OCI-LY1 (cell line): ENCODE measurements at regions not wholly inside any gene's neighbourhood (a gene's known extent, or its start where the extent isn't known, plus 50 kb on each side); places are given as distances from the start of the nearest gene placed in this dataset.

ENCODE experiments used
- H2AFZ ChIP-seq: fragments of 200-600 bp; sonication (generic), shearing (Covaris generic); 2 replicates; pipeline ENCODE4 v1.6.0; 2014; ENCODE audit warnings: antibody characterized with exemption, mild to moderate bottlenecking, low read length
- H3F3A ChIP-seq: fragments of 200-600 bp; sonication (generic), shearing (Covaris generic); 2 replicates; pipeline ENCODE4 v1.6.0; 2014; ENCODE audit warnings: mild to moderate bottlenecking, antibody characterized with exemption, low read length, moderate library complexity; ENCODE audit not compliant: insufficient read depth
- H3K27ac ChIP-seq: fragments of 200-600 bp; sonication (generic); 2 replicates; pipeline ENCODE4 v1.5.1; 2014; ENCODE audit warnings: low read length, mixed run types, mild to moderate bottlenecking, low read depth; ENCODE audit not compliant: poor library complexity, severe bottlenecking
- H3K27me3 ChIP-seq: fragments of 200-600 bp; sonication (generic); 2 replicates; pipeline ENCODE4 v1.6.0; 2014; ENCODE audit warnings: antibody characterized with exemption, mild to moderate bottlenecking, low read length, moderate library complexity; ENCODE audit not compliant: insufficient read depth
- H3K36me3 ChIP-seq: fragments of 200-600 bp; sonication (generic); 2 replicates; pipeline ENCODE4 v1.6.1; 2014; ENCODE audit warnings: mild to moderate bottlenecking, antibody characterized with exemption, low read length, moderate library complexity, mixed read lengths; ENCODE audit not compliant: insufficient read depth
- H3K4me1 ChIP-seq: fragments of 200-600 bp; sonication (generic); 2 replicates; pipeline ENCODE4 v1.5.1; 2014; ENCODE audit warnings: mild to moderate bottlenecking, low read length, moderate library complexity; ENCODE audit not compliant: insufficient read depth, severe bottlenecking
- H3K4me2 ChIP-seq: fragments of 200-600 bp; sonication (generic), shearing (Covaris generic); 2 replicates; pipeline ENCODE4 v1.6.1; 2014; ENCODE audit warnings: low read length
- H3K4me3 ChIP-seq: fragments of 200-600 bp; sonication (generic); 2 replicates; pipeline ENCODE4 v1.5.1; 2014; ENCODE audit warnings: low read length, low read depth, mild to moderate bottlenecking, mixed read lengths; ENCODE audit not compliant: poor library complexity, severe bottlenecking
- H3K79me2 ChIP-seq: fragments of 200-600 bp; shearing (Covaris generic); 2 replicates; pipeline ENCODE4 v1.6.1; 2016; ENCODE audit warnings: mixed run types, low read length, mixed read lengths; ENCODE audit not compliant: insufficient read depth
- H3K9ac ChIP-seq: fragments of 200-600 bp; sonication (generic), shearing (Covaris generic); 2 replicates; pipeline ENCODE4 v1.6.1; 2014; ENCODE audit warnings: mild to moderate bottlenecking, low read length, mixed read lengths
- H3K9me2 ChIP-seq: fragments of 200-600 bp; sonication (generic), shearing (Covaris generic); 2 replicates; pipeline ENCODE4 v1.6.1; 2014; ENCODE audit warnings: low read depth, mild to moderate bottlenecking, low read length, mixed read lengths
- H3K9me3 ChIP-seq: fragments of 200-600 bp; shearing (Covaris generic); 2 replicates; pipeline ENCODE4 v1.6.1; 2014; ENCODE audit warnings: low read length, mixed read lengths
- H4K20me1 ChIP-seq: fragments of 200-600 bp; sonication (generic), shearing (Covaris generic); 2 replicates; pipeline ENCODE4 v1.6.0; 2016; ENCODE audit warnings: mild to moderate bottlenecking, low read length; ENCODE audit not compliant: insufficient read depth
- EZH2 ChIP-seq: fragments of 200-600 bp; sonication (generic), shearing (Covaris generic); IDR thresholded peaks from 2 replicates; pipeline ENCODE4 v1.8.0; 2017; ENCODE audit warnings: borderline replicate concordance, mixed run types, mild to moderate bottlenecking, antibody characterized with exemption, low read length, moderate library complexity, mixed read lengths
- TF ChIP-seq, protein P1 (sequence below): fragments of 200-600 bp; sonication (generic), shearing (Covaris generic); IDR thresholded peaks from 2 replicates; pipeline ENCODE4 v1.5.1; 2017; ENCODE audit warnings: mild to moderate bottlenecking, antibody characterized with exemption, low read length, moderate library complexity, mixed read lengths

DNA sequence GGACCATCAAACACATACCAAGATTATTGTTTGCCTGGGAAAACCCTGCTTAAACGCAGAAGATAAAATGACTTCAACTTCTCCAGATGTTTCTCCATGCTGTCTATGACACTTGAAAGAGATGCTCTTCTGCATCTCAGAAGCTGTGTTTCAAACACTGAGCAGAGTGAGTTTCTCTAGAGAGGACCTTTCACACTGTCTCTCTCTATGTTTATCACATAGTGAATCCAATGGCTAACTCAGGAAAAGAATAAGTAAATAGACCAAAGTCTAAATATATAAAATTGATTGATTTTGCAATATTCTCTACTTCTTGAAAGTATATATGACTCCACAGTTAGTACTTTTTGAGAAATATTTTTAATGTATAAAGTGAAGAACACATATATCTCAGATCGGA, 325.6 kb upstream of the USP15 start:
- Histone ChIP-seq H4K20me1 (no peaks in the 10 kb centered on the region), H3K27ac (no peak overlapping the region), H3K79me2 (no peaks in the 10 kb centered on the region), H3K4me1 (no peaks in the 10 kb centered on the region), H3K36me3 (no peaks in the 10 kb centered on the region), H3K4me2 (no peak overlapping the region), H2AFZ (no peak overlapping the region), H3K9ac (no peak overlapping the region), H3K4me3 (no peak overlapping the region), H3K27me3 (no peaks in the 10 kb centered on the region), H3K9me3 (no peaks in the 10 kb centered on the region), H3K9me2 (no peaks in the 10 kb centered on the region), H3F3A (no peaks in the 10 kb centered on the region)
- TF ChIP-seq EZH2 = no peak
- TF ChIP-seq, protein P1, sequence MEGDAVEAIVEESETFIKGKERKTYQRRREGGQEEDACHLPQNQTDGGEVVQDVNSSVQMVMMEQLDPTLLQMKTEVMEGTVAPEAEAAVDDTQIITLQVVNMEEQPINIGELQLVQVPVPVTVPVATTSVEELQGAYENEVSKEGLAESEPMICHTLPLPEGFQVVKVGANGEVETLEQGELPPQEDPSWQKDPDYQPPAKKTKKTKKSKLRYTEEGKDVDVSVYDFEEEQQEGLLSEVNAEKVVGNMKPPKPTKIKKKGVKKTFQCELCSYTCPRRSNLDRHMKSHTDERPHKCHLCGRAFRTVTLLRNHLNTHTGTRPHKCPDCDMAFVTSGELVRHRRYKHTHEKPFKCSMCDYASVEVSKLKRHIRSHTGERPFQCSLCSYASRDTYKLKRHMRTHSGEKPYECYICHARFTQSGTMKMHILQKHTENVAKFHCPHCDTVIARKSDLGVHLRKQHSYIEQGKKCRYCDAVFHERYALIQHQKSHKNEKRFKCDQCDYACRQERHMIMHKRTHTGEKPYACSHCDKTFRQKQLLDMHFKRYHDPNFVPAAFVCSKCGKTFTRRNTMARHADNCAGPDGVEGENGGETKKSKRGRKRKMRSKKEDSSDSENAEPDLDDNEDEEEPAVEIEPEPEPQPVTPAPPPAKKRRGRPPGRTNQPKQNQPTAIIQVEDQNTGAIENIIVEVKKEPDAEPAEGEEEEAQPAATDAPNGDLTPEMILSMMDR = no peak

DNA sequence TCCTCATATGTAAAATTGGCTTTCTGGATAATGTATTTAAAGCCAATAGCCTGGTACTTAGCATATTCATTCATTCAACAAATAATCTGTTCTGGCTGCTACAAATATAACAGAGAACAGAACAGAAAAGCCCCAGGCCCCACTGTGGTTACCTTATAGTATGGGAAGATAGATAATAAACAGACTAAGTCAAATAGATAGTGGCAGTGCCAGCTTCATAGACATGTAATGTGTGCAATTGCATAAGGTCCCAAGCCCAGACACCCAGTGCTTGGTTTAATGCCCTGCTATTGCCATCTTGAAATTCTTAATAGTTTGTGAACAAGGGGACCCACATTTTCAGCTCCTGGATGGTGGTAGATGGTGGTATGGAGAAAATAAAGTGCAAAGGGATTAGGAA, 320.2 kb upstream of the USP15 start:
- Histone ChIP-seq H3K4me3 (no peak overlapping the region), H3K79me2 (no peaks in the 10 kb centered on the region), H3K9me3 (no peaks in the 10 kb centered on the region), H3K27me3 (no peaks in the 10 kb centered on the region), H3F3A (no peaks in the 10 kb centered on the region), H3K9ac (no peak overlapping the region), H2AFZ (no peak overlapping the region), H3K4me2 (no peak overlapping the region), H3K27ac (no peak overlapping the region), H4K20me1 (no peaks in the 10 kb centered on the region), H3K9me2 (no peaks in the 10 kb centered on the region), H3K36me3 (no peaks in the 10 kb centered on the region), H3K4me1 (no peaks in the 10 kb centered on the region)
- TF ChIP-seq, protein P1 = no peak
- TF ChIP-seq EZH2 = no peak

DNA sequence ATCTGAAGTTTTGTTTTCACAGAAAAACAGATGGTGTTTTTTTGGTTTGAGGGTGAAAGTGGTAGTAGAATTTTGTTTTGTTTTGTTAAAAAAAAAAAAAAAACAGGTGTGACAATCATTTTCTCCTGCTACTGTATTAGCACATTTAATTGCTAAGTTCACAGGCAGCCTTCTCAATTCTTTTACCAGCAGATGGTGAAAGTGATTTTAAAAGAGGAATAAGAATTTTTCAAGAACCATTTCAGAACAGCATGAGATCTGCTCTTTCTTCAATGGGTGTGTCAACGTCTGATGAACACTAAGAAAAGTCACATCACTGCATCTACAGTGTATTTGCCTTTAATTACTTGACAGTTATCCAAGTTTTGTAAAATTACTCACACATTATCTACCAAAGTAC, 303.7 kb upstream of the USP15 start:
- H3K4me2 ChIP-seq = no peak overlapping the region
- no peak overlapping the region for H3K4me3 ChIP-seq

More for the DNA sequence above, 303.7 kb upstream of the USP15 start:
- no peaks in the 10 kb centered on the region for H3K36me3 ChIP-seq
- H4K20me1 ChIP-seq = no peaks in the 10 kb centered on the region
- H3K27ac ChIP-seq = no peak overlapping the region
- no peaks in the 10 kb centered on the region for H3K27me3 ChIP-seq
- no peaks in the 10 kb centered on the region for H3K9me3 ChIP-seq
- H2AFZ ChIP-seq = no peak overlapping the region
- no peaks in the 10 kb centered on the region for H3F3A ChIP-seq
- H3K9me2 ChIP-seq = no peaks in the 10 kb centered on the region
- no peak for TF ChIP-seq EZH2
- TF ChIP-seq, protein P1 = no peak
- H3K4me1 ChIP-seq = no peaks in the 10 kb centered on the region
- no peak overlapping the region for H3K9ac ChIP-seq
- H3K79me2 ChIP-seq = no peaks in the 10 kb centered on the region
